CD4-positive, alpha-beta T cell treated with Interleukin-17A for 4 hours (primary cell): ENCODE measurements at regions not wholly inside any gene's neighbourhood (a gene's known extent, or its start where the extent isn't known, plus 50 kb on each side); places are given as distances from the start of the nearest gene placed in this dataset.

ENCODE experiments used
- DNase-seq: peaks from one replicate; pipeline ENCODE4 v3.0.0-alpha.2; 2020; ENCODE audit warnings: mixed read lengths

DNA sequence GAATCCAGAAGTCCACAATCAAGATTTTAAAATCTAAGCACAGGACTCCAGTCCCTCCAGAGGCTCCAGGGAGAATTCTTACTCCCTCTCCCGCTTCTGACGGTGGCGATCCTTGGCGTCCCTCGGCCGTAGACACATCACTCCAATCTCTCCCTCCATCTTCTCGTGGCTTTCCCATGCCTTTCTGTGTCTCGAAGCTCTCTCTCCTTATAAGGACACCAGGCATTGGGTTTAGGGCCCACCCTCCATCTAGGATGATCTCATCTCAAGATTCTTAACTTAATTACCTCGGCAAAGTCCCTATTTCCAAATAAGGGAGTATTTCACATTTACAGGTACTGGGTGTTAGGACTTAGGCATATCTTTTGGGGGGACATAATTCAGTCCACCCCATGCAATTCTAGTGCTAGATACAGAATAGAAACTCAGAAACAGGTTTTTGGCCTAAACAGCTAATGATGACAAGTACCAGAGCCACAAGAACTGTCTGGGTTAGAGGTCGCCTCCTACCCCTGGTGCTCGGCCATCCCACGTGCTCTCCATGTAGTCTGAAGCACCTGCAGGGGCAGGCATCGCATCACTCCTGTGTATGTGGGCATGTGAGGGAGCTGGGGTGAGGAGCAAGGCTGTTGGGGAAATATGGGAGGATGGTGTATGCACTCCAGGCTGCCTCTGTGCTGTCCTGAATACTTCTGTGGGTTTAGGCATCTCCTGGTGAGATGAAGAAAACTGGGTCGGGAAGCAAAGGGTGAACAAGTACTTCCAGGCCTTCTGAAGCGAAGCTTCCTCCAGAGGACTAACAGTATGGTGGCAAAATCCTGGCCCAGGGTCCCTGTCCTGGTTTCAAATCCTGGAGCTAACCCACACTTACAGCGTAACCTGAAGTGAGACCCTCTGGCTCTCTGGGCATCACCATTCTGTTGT is 298.3 kb upstream of the ZMIZ1 start:
- DNase-seq = no peak

- DNase-seq = no peak
Observed at GRCh38 chr10:78771260-78771659, 297.5 kb upstream of the ZMIZ1 start.

- DNase-seq = no peak
Observed at GRCh38 chr10:78771808-78772455, 296.8 kb upstream of the ZMIZ1 start.

GRCh38 chr10:78772486-78772885 is 296.3 kb upstream of the ZMIZ1 start:
- no peak for DNase-seq

GRCh38 chr10:78772986-78773530 is 295.7 kb upstream of the ZMIZ1 start:
- no peak for DNase-seq

- no peak for DNase-seq
Observed at GRCh38 chr10:78774614-78774998, 294.2 kb upstream of the ZMIZ1 start.

DNA sequence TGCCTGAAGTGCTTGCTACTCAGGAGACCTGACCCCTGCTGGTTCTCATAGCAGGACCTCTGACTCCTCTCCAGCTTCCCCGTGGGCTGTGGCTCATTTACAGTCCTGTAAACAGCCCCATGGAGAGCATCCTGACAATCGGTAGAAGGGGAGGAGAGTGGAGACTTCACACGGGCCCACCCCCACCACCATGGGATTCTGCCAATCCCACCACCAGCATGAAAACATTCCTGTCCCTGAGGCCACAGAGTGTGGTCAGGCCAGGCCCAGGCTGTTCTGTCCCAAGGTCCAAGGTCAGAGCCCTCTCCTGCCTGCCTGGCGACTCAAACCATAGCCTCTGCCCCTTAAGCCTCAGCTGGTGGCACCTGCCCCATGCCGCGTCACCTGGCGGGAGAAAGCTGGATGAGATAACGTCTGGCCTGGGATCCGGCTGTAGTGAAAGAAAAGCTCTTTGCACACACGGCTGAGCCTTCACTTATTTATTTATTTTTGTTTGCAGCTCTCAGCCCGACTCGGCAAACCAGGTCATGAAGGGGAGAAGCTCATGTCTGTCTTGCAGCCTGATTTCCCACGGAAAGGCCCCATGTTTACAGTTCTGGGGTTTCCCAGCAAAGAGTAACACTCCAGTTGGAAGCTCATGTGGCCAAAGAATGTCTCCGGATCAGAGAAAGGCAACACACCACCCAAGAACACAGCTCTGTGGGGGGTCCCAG is 293.6 kb upstream of the ZMIZ1 start:
- no peak for DNase-seq

DNA sequence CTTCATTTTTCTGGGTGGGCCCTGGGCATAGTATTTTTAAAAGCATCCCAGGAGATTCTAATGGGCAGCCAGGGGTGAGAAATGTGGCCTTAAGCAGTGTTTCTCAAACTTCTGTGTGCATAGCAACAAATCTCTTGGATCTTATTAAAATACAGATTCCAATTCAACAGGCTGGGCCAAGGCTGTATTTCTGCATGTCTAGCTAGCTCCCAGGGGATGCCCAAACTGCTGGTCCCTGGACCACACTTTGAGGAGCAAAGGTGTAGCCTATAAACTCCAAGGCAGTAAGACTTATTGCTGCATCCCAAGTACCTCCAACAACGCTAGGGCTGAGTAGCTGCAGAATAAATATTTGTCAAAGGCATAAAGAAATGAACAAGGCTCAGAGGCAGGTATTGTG is 292.9 kb upstream of the ZMIZ1 start:
- DNase-seq = no peak

- no peak for DNase-seq
Observed at GRCh38 chr10:78776756-78777155, 292.0 kb upstream of the ZMIZ1 start.

- DNase-seq = no peak
Observed at GRCh38 chr10:78777466-78777865, 291.3 kb upstream of the ZMIZ1 start.

- no peak for DNase-seq
Observed at GRCh38 chr10:78777867-78778266, 290.9 kb upstream of the ZMIZ1 start.

DNA sequence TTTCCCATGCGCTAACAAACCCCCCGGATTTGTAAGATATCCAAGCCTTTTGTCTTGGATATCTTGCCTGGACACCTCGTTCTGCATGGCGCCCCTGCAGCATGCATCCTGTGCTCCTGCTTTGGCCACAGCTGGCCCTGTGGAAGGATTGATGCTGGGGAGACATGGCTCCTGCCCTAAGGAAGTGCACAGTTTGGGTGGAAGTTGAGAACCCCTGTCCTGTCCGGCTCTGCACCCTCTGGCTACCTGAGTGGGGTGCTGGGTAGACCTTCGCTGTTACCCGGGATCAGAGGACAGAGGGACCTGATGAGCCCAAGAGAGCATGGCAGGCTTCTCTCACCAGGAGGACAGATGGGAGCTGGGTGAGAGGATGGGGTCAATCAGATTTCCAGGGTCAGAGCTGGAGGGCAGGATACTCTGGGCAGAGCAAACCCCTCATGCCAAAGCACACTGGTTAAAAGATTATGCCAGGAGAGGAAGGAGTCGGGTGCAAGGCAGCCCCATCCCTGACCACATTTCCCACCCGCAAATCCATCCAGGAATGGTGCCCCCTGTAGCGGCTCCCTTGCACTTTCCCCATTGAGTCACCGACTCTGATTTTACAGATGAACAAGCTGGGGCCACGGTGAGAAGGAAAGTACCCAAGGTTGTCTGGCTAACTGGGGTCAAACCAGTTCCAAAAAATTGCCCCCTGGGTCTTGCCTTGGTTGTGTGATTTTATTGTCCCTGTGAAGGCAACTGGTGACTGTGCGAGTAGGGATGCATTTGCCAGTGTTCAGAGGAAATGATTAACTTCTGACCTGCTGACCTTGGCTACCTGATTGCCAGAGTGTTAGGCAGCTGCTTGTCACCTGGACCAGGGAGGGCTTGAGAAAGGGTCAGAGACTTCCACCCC is 290.1 kb upstream of the ZMIZ1 start:
- no peak for DNase-seq

- no peak for DNase-seq
Observed at GRCh38 chr10:78779339-78779955, 289.3 kb upstream of the ZMIZ1 start.

DNA sequence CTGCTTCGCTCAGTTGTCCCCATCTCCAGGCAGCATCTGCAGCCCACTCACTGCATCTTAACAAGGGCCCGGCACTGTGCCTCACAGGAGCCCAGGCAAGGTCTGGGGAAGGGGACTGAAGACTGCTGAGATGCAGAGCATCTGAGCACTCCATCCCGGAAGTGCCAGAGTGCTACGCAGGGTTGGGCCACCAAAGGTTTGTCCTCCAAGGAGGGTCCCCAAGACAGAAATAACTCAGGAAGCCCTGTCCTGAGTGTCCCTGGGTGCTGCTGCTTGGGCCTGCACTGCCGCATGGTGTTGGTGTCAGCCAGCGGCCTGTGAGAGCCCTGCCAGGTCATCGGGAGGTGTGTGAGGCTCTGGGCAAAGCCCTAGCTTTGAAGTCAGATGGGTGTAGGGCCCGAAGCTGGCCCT is 288.2 kb upstream of the ZMIZ1 start:
- DNase-seq = no peak

DNA sequence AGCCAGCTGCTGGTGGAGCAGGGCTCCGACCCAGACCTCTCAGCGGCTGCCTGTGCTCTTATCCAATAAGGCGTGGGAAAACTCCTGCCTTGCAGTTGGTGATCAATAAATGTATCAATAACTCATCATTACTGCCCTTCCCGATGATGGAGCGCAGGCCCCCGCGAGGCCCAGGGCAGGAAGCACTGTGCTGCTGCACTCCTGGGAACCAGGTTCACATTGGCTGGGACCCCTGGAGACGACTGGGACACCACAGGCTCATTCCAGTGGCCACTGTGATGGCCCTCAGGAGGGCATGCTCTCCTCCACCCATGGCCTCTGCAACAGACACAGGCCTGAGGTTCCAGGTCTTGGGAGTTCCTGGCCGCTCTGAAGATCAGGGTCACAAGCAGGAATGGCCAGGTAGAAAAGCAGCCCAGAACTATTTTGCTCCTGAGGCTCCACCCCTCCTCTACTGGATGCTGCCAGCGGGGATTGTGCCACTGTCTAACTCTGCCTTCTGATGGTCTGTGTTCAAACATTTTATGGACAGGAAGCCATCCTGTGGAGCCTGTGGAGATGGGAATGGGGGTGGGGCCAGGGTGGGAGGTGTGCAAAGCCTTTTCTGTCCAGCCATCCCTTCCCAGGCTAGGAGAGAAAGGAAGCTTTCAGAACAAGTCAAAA is 287.4 kb upstream of the ZMIZ1 start:
- DNase-seq = no peak

DNA sequence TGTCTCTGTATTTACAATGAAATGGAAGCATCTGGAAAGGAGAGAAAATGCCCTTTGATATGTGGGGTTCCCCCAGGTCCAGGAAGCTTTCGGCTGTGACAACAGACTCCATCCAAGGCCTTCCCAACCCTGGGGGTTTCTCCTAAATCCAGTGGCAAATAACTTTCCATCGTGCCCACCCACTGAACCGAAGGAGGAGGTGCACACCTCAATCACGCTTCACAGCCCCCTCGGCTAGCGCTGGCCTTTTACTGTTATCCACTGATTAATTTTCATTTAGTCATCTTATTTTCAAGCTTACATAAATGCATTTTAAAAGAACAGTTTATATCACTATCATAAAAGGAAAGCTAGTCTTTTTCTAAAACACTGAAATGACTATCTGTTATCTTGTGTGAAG is 286.8 kb upstream of the ZMIZ1 start:
- no peak for DNase-seq

DNA sequence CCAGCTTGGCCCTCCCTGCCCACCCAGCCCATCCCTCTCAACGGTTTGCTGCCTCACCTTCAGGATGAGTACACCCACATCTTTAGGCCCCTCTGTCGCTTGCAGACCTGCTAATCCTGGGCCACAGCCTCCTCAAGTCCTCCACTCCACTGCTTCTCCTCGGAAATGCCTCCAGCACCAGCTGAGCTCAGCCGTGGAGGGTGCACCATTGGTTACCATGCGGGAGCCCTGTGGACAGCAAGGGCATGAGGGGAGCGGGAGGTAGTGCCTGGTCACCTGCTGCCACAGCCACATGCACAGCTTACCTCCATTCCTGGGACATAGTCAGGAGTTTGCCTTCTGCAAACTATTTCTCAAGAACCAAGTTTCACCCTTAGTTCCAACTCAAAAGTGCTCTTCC is 286.3 kb upstream of the ZMIZ1 start:
- no peak for DNase-seq

DNA sequence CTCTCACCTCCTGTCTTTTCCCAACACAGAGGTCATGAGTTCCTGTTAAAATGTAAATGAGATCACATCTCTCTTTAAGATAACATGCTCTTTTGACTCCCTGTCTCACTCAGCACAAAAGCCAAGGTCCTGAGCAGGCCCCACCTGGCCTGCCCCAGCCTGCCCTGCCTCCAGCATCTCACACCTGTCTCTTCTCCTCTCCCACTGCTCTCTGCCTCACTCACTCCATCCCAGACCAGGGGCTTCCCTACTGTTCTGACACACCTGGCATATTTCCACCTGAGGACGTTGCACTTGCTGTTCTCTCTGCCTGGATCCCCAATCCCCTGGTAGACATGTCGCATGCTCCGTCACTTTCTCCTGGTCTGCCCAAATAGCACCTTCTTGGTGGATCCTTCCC is 285.0 kb upstream of the ZMIZ1 start:
- DNase-seq = no peak

- no peak for DNase-seq
Observed at GRCh38 chr10:78784546-78784945, 284.2 kb upstream of the ZMIZ1 start.

GRCh38 chr10:78785066-78785465 is 283.7 kb upstream of the ZMIZ1 start:
- DNase-seq = no peak

DNA sequence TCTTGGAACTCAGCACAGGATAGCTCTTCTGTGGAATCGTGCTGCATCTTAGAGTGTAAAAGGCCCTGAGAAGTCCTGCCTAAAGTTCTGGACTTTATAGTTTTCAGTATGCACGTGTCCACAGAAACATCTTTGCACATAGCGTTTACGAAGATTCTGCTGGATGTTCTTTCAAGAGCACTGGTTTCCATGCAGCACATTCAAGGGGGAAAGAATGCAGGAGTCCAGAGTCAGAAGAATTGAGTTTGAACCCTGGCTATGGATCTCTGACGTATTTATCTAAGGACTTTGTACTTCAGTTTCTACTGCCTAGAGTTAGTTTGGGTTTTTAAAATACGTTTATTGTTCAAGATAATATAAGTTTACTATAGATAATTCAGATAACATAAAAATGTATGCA is 282.8 kb upstream of the ZMIZ1 start:
- DNase-seq = no peak
